Mammary epithelial cell (primary cell): ENCODE measurements at regions not wholly inside any gene's neighbourhood (a gene's known extent, or its start where the extent isn't known, plus 50 kb on each side); places are given as distances from the start of the nearest gene placed in this dataset.

Source experiments
- CTCF ChIP-seq, 2 donors: IDR thresholded peaks in 1 of 2; conservative IDR thresholded peaks in 1 of 2; 2 replicates each; pipeline ENCODE4 v1.5.1; 2011 to 2012; ENCODE audit warnings: inconsistent platforms in 2 of 2, low read length in 2 of 2, mild to moderate bottlenecking in 2 of 2, control low read depth in 1 of 2, low read depth in 1 of 2; ENCODE audit not compliant: insufficient read depth in 1 of 2; ENCODE audit errors: extremely low read depth in 1 of 2
- EZH2 ChIP-seq: IDR thresholded peaks from 2 replicates; pipeline ENCODE4 v1.6.1; 2012; ENCODE audit warnings: low read length, inconsistent platforms, borderline replicate concordance

GRCh38 chr2:34123996-34124785 lies 525.1 kb upstream of the FAM98A start:
- TF ChIP-seq CTCF (conservative IDR thresholded peaks at IDR 0.05 in 1 of 2, IDR thresholded peaks at IDR 0.05 in 1 of 2; ENCODE audit: extremely low read depth in 1 of 2, insufficient read depth in 1 of 2, low read depth in 1 of 2, low read length in 2 of 2), result no peak
- no peak for TF ChIP-seq EZH2
